ENCODE measurements at regions not wholly inside any gene's neighbourhood (a gene's known extent, or its start where the extent isn't known, plus 50 kb on each side); places are given as distances from the start of the nearest gene placed in this dataset.

GRCh38 chr2:176612036-176612435, 342.8 kb downstream of the MTX2 start (continued):
- TF ChIP-seq CSRNP3 (CRISPR knock-in tag; IDR thresholded peaks at IDR 0.05) (no peak), ZNF565 (CRISPR knock-in tag; conservative IDR thresholded peaks at IDR 0.05; ENCODE audit: low read depth) (no peak), ARNTL (CRISPR knock-in tag; IDR thresholded peaks at IDR 0.05; ENCODE audit: borderline replicate concordance, low read depth) (no peak), RARB (CRISPR knock-in tag; IDR thresholded peaks at IDR 0.05) (no peak)

- TF ChIP-seq ZC3H10 (CRISPR knock-in tag; IDR thresholded peaks at IDR 0.05): no peak
- TF ChIP-seq ZFP30 (CRISPR knock-in tag; IDR thresholded peaks at IDR 0.05): no peak
- peak; percentile 6; the same call in 1 of the 2 replicates for TF ChIP-seq ISL1 (CRISPR knock-in tag; IDR thresholded peaks at IDR 0.05)
- peak; percentile 85 for ATAC-seq
Measured at GRCh38 chr2:176612736-176613135, 343.5 kb downstream of the MTX2 start.

GRCh38 chr2:176613323-176613987, 344.2 kb downstream of the MTX2 start:
- peak; percentile 55 for TF ChIP-seq ISL1 (CRISPR knock-in tag; IDR thresholded peaks at IDR 0.05)
- TF ChIP-seq ESRRG (CRISPR knock-in tag; IDR thresholded peaks at IDR 0.05): no peak
- peak; percentile 66 for ATAC-seq

- TF ChIP-seq ESRRG (CRISPR knock-in tag; IDR thresholded peaks at IDR 0.05) (no peak), TCF4 (CRISPR knock-in tag; IDR thresholded peaks at IDR 0.05; ENCODE audit: borderline replicate concordance) (peak; percentile 53; the same call in 1 of the 2 replicates)
- peak; percentile 55 for ATAC-seq
Measured at GRCh38 chr2:176614049-176614448, 344.8 kb downstream of the MTX2 start.

- TF ChIP-seq OSR1 (CRISPR knock-in tag; IDR thresholded peaks at IDR 0.05): no peak
- no peak for TF ChIP-seq ZFP30 (CRISPR knock-in tag; IDR thresholded peaks at IDR 0.05)
- TF ChIP-seq CSRNP3 (CRISPR knock-in tag; IDR thresholded peaks at IDR 0.05): no peak
- no peak for TF ChIP-seq POU6F1 (CRISPR knock-in tag; IDR thresholded peaks at IDR 0.05; ENCODE audit: borderline replicate concordance, low read depth)
- TF ChIP-seq PATZ1 (CRISPR knock-in tag; IDR thresholded peaks at IDR 0.05; ENCODE audit: borderline replicate concordance): no peak
- TF ChIP-seq TSHZ2 (CRISPR knock-in tag; IDR thresholded peaks at IDR 0.05): no peak
- TF ChIP-seq TCF4 (CRISPR knock-in tag; IDR thresholded peaks at IDR 0.05; ENCODE audit: borderline replicate concordance): no peak
- TF ChIP-seq CREB5 (CRISPR knock-in tag; IDR thresholded peaks at IDR 0.05; ENCODE audit: low read depth): no peak
- no peak for ATAC-seq
Measured at GRCh38 chr2:176614930-176615329, 345.7 kb downstream of the MTX2 start.
